NCI-H1930 (cell line): ENCODE measurements at regions not wholly inside any gene's neighbourhood (a gene's known extent, or its start where the extent isn't known, plus 50 kb on each side); places are given as distances from the start of the nearest gene placed in this dataset.
"Not testable (repeated sequence)": the region's sequence is repeated elsewhere in the genome, so short reads cannot be mapped to it uniquely, and the experiment has no call there.

ENCODE experiments used
- DNase-seq, 2 experiments: peaks; one replicate each; lab custom pipeline; 2025; lab: John Stamatoyannopoulos, UW

- DNase-seq: no peak
Observed at GRCh38 chr4:118410138-118410537, 57.3 kb upstream of the PRSS12 start.

- no peak for DNase-seq
Observed at GRCh38 chr4:118417325-118417724, 64.5 kb upstream of the PRSS12 start.

GRCh38 chr4:118417800-118418199, 65.0 kb upstream of the PRSS12 start:
- DNase-seq: not testable (repeated sequence)

- not testable (repeated sequence) for DNase-seq
Observed at GRCh38 chr4:118418396-118418795, 65.6 kb upstream of the PRSS12 start.

- DNase-seq: not testable (repeated sequence)
Observed at GRCh38 chr4:118419626-118420025, 66.8 kb upstream of the PRSS12 start.

GRCh38 chr4:118424062-118424461, 71.3 kb upstream of the PRSS12 start:
- peak in 1 of 2 experiments; percentile 6 for DNase-seq

- not testable (repeated sequence) for DNase-seq
Observed at GRCh38 chr4:118428881-118429280, 76.1 kb upstream of the PRSS12 start.

GRCh38 chr4:118432359-118432758, 79.6 kb upstream of the PRSS12 start:
- DNase-seq: not testable (repeated sequence)

GRCh38 chr4:118433612-118434375, 81.0 kb upstream of the PRSS12 start:
- DNase-seq: not testable (repeated sequence)

- DNase-seq: not testable (repeated sequence)
Observed at GRCh38 chr4:118435415-118435814, 82.6 kb upstream of the PRSS12 start.

- not testable (repeated sequence) for DNase-seq
Observed at GRCh38 chr4:118442115-118442837, 89.5 kb upstream of the PRSS12 start.

GRCh38 chr4:118447397-118447796, 94.6 kb upstream of the PRSS12 start:
- not testable (repeated sequence) for DNase-seq

- DNase-seq: not testable (repeated sequence)
Observed at GRCh38 chr4:118454857-118455256, 102.1 kb upstream of the PRSS12 start.

GRCh38 chr4:118461435-118461834, 108.6 kb upstream of the PRSS12 start:
- DNase-seq: not testable (repeated sequence)

GRCh38 chr4:118465831-118466230, 113.0 kb upstream of the PRSS12 start:
- DNase-seq: not testable (repeated sequence)

- DNase-seq: not testable (repeated sequence)
Observed at GRCh38 chr4:118474001-118474626, 121.3 kb upstream of the PRSS12 start.

- DNase-seq: not testable (repeated sequence)
Observed at GRCh38 chr4:118474771-118475170, 122.0 kb upstream of the PRSS12 start.

GRCh38 chr4:118475901-118476300, 123.1 kb upstream of the PRSS12 start:
- DNase-seq: not testable (repeated sequence)

- DNase-seq: not testable (repeated sequence)
Observed at GRCh38 chr4:118477826-118478225, 125.0 kb upstream of the PRSS12 start.

- not testable (repeated sequence) for DNase-seq
Observed at GRCh38 chr4:118485801-118486314, 133.1 kb upstream of the PRSS12 start.

- DNase-seq: not testable (repeated sequence)
Observed at GRCh38 chr4:118492963-118493362, 140.2 kb upstream of the PRSS12 start.

- DNase-seq: not testable (repeated sequence)
Observed at GRCh38 chr4:118494437-118494836, 141.6 kb upstream of the PRSS12 start.
